HG02885 (cell line): ENCODE measurements at regions not wholly inside any gene's neighbourhood (a gene's known extent, or its start where the extent isn't known, plus 50 kb on each side); places are given as distances from the start of the nearest gene placed in this dataset.

Experiments
- ATAC-seq: cut with Tn5 transposase; IDR thresholded peaks from one replicate; pipeline ENCODE4 v1.9.1; 2021; ENCODE audit warnings: mild to moderate bottlenecking; ENCODE audit not compliant: unreplicated experiment, poor library complexity

- ATAC-seq: no peak
Observed at GRCh38 chr5:57684299-57684702, 201.7 kb upstream of the ACTBL2 start.

DNA sequence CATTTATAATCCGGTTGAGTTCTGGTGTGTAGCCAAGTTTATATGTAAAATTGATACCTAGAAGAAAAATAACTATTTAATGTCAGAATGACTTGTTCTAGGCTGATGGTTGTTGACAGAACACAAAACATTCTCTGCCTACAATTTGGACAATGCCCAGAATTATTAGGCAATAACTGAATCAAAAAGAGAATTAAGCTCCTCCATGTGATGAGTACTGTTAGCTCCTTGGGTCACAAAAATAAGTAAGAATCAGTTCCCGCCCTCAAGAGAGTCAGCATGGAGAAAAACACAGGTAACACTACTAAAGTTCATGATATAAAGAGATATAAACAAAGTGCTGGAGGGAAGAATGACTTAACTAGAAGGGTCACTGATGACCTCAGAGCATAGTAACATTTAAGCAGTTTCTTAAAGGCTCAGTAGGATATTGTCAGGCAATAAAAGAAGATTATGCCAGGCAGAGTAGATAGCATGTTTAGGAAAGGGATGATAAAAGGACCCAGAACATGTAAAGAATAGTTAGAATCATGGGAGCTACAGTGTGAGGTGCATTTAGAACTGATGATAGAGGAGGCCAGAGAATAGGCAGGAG is 200.5 kb upstream of the ACTBL2 start:
- ATAC-seq: no peak

GRCh38 chr5:57681942-57682341 is 199.3 kb upstream of the ACTBL2 start:
- no peak for ATAC-seq

- no peak for ATAC-seq
Observed at GRCh38 chr5:57680686-57681085, 198.1 kb upstream of the ACTBL2 start.

GRCh38 chr5:57677235-57677634 is 194.6 kb upstream of the ACTBL2 start:
- no peak for ATAC-seq

- ATAC-seq: no peak
Observed at GRCh38 chr5:57676222-57677098, 193.8 kb upstream of the ACTBL2 start.

DNA sequence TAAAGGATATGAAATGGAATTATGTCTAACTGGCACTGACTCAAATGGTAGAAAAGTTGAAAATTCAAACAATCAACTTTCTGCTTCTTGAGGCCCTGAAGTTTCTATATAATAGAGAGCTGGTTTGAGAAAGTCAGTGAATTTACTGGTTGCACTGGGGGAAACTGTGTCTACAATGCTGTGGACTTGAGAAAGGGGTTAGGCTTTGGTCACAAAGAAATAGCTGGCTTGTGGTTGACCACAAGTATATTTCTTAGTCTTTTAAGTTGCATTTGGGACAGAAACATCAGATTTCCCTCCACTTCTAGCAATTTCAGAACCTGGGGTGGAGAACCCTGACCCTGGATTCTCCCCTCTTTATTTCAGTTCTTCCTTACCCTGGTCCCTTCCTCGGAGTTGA is 192.6 kb upstream of the ACTBL2 start:
- ATAC-seq: no peak

DNA sequence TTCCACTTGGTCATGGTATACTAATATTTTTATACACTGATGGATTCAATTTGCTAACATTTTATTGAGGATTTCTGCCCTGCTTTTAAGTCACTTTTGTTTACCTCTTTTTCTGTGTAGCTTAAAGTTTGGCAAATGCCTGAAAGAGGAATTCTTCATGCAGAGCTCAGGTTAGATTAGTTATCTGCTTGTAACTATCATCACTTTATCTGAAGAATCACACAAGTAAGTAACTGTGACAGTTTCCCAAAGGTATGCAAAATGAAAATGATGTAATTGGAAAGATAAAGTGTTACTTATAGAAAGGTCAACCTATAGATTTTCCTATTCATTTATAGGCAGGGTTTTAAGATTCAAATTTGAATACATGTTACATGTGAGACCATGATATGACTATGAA is 188.8 kb upstream of the ACTBL2 start:
- ATAC-seq: no peak

DNA sequence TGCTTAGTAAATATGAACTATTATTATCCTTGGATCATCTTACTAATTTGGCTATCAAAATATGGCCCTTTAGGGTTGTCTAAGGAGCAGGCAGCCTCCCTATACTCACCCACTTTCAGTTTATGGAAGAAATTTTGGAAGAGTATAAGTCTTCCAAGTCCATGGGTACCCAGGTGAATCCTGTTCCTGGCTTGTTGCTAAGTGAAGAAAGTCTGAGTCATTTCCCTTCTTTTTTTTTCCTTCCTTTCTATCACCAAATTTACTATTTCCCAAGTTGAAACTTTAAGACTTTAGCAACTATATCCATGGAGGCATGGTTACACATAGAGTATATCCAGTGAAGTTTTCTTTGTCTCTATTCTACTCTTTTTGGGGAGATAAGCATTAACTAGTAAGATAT is 184.0 kb upstream of the ACTBL2 start:
- ATAC-seq: no peak

DNA sequence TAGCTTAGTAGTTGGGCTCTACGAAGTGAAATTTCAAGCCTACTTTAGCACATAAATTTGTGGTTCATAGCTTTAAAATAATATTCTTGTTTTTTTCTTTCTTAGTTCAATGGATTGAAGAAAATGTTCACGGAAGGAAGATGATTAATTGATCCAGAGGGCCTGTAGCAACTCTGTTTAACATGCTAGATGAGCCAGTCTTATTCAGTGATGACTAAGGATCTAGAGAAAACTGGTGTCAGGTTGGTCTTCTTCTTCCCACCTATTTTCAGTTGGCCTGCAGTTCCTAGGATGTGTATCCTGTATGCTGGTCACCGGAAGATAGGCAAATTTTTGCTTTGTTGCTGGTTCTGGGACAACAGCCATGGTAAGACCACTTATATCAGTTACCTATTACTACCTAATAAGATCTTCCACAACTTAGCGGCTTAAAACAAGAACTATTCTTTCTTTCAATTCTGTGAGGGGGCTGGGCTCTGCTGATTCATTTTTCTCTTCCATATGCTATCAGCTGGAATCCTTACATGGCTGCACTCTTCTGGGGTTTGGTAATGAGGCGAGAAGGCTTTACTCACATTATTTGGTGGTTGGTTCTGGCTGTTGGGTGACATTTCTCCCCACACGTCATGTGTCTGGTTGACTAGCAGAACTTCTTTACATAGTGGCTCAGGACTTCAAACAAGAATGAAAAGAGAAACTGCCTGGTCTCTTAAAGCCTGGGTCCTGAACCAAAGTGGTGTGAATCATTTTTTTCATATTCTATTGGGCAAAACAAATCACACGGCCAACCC is 182.7 kb upstream of the ACTBL2 start:
- ATAC-seq: no peak

GRCh38 chr5:57664700-57665099 is 182.1 kb upstream of the ACTBL2 start:
- ATAC-seq: no peak

DNA sequence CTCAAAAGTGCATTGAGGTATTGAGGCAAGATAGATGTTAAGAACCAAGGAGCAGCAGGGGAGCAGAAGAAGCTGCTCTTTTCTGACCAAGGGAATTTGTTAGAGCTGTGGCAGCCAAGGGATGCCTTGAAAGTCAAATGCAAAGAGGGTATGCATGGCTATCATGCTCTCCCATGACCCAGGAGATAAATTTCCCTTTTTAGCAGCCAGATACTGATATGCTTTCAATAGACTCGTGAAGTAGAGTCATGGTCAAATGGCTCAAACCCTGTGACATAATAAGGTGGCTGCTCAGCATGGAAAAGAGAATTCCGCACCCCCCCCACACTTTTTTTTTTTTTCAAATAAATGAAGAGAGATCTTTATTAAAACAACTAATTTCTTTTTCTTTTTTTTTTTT is 180.9 kb upstream of the ACTBL2 start:
- no peak for ATAC-seq

- ATAC-seq: no peak
Observed at GRCh38 chr5:57662991-57663390, 180.4 kb upstream of the ACTBL2 start.

DNA sequence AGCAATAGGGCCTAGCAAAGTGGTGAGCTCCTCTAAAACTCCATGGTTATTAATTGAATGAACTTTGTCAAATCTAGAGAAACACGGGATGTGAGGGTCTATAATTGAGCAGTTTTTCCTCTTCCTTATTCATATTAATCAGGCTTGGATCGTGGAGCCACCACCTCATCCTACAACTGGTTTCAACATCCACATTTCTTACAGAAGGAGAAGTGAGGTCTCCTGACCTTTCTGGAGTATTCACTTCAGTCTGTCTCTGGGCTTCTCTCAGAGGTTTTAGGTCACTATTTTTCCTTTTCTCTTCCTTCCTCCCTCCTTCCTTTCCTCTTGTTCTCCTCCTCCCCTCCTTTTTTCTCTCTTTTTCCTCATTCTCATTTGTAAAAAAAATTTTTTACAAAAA is 177.3 kb upstream of the ACTBL2 start:
- no peak for ATAC-seq

GRCh38 chr5:57658018-57658417 is 175.4 kb upstream of the ACTBL2 start:
- ATAC-seq: no peak

DNA sequence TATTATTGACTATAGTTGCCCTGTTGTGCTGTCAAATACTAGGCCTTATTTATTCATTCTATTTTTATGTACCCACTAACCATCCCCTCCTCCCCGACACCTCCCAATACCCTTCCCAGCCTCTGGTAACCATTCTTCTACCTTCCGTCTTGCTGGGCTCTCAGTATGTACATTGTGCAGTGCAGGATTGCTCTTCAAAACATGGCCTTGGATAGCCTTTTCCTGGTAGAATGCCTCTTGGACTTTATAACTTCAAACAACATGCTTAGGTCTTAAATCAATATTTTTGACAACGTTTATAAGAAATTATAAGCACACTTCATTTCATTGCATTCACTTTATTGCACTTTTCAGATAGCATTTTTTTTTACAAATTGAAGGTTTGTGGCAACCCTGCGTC is 172.6 kb upstream of the ACTBL2 start:
- ATAC-seq: no peak

- ATAC-seq: no peak
Observed at GRCh38 chr5:57653636-57654290, 171.2 kb upstream of the ACTBL2 start.

DNA sequence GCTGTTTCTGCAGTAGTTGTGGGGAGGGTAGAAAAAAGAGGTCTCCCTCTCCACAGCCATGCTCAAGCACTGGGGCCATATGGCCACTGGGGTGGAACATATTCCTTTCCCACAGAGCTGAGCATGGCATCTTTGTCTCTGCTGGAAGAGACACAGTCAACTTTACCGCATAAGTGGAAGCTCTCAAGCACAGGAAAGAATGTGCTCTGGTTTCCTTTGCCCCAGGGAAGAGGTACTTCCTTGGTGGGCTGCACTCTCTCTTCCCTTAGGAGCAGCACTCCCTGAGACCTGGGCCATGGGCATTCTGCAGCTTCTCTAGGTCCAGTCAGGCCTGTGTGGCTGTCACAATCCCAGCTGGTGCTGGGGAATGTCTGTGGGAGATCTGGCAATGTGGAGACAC is 168.5 kb upstream of the ACTBL2 start:
- no peak for ATAC-seq

DNA sequence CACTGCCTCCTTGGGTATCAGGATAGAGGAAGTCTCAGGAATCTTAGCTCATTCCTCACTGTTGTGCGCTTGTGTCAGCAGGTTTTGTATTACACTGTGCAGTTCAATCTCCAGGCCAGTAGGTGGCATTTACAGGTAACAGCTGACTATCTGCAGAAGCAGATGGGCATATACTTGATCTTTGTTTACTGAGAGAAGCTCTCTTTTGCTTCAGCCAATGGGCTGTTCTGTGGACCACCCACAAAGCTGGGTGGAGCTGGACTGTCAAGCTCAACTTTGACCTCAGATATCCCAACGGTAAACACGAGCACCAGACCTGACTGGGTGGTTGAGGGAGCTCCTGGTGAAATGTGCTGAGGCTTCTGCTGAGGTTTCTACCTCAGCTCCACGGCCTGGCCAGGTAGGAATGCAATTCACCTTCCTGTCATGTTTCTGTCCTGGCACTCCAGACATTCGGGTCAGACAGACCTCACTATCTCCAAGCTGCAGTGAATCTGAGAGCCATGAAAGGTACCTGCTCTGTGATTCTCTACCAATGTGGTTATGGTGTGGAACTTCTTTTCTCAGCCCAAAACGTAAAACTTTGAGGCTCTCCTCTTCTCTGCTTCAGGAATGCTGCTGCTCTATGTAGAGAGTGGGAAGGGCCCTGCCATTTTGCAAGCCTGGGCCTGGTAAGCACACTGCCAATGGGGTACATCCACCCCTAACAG is 167.9 kb upstream of the ACTBL2 start:
- peak; percentile 99 for ATAC-seq

GRCh38 chr5:57642698-57643097 is 160.1 kb upstream of the ACTBL2 start:
- no peak for ATAC-seq
